OCI-LY7 (cell line): ENCODE measurements at regions not wholly inside any gene's neighbourhood (a gene's known extent, or its start where the extent isn't known, plus 50 kb on each side); places are given as distances from the start of the nearest gene placed in this dataset.

Experiments
- EZH2phosphoT487 ChIP-seq: fragments of 200-600 bp; sonication (generic); IDR thresholded peaks from 2 replicates; pipeline ENCODE4 v1.6.1; 2018; ENCODE audit warnings: low read depth, borderline replicate concordance, mild to moderate bottlenecking, mixed run types, antibody characterized with exemption, low read length, moderate library complexity, mixed read lengths
- TF ChIP-seq, protein P1 (sequence below): fragments of 200-600 bp; sonication (generic); conservative IDR thresholded peaks from 2 replicates; pipeline ENCODE4 v1.5.1; 2014; ENCODE audit warnings: mild to moderate bottlenecking, antibody characterized with exemption, low read length, moderate library complexity, mixed read lengths

DNA sequence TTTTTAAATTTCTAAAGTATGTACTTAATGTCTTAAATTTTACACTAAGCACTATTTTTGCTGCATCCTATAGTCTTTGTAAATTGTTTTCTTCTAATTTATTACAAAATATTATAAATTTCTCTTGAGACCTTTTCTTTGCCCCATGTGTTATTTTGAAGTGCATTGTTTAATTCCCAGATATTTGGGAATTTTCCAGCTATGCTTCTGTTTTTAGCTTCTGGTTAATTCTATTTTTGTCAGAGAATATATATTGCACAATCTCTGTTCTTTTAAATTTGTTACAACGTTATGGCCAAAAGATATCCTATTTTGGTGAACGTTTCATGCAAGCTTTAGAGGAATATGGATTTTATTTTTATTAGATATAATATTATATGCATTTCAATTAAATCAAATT lies 917.4 kb upstream of the MIR17HG start:
- TF ChIP-seq, protein P1, sequence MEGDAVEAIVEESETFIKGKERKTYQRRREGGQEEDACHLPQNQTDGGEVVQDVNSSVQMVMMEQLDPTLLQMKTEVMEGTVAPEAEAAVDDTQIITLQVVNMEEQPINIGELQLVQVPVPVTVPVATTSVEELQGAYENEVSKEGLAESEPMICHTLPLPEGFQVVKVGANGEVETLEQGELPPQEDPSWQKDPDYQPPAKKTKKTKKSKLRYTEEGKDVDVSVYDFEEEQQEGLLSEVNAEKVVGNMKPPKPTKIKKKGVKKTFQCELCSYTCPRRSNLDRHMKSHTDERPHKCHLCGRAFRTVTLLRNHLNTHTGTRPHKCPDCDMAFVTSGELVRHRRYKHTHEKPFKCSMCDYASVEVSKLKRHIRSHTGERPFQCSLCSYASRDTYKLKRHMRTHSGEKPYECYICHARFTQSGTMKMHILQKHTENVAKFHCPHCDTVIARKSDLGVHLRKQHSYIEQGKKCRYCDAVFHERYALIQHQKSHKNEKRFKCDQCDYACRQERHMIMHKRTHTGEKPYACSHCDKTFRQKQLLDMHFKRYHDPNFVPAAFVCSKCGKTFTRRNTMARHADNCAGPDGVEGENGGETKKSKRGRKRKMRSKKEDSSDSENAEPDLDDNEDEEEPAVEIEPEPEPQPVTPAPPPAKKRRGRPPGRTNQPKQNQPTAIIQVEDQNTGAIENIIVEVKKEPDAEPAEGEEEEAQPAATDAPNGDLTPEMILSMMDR: no peak
- TF ChIP-seq EZH2phosphoT487: no peak
